Activated B cell treated with CpG ODN at 0.5 μM for 24 hours (primary cell): ENCODE measurements at regions not wholly inside any gene's neighbourhood (a gene's known extent, or its start where the extent isn't known, plus 50 kb on each side); places are given as distances from the start of the nearest gene placed in this dataset.

Experiments used
- ATAC-seq: fragments of 200-7000 bp; cut with Tn5 transposase; one replicate; pipeline ENCODE4 v1.10.0; 2021; ENCODE audit warnings: low read depth, mild to moderate bottlenecking, moderate library complexity
- CTCF ChIA-PET: fragments of 350-600 bp; sonication (Branson Sonifier 250); formaldehyde crosslinking; loops from one replicate; lab custom pipeline; 2021; ENCODE audit warnings: antibody characterized with exemption; lab: Charles Lee
- POLR2A ChIA-PET: fragments of 350-600 bp; sonication (Branson Sonifier 250); formaldehyde crosslinking; loops from one replicate; lab custom pipeline; 2021; ENCODE audit warnings: antibody characterized with exemption; lab: Charles Lee
- DNase-seq: peaks from one replicate; pipeline ENCODE4 v3.0.0; 2022
- H3K27ac Mint-ChIP-seq: one replicate; pipeline ENCODE4 v1.8.0; 2020; ENCODE audit warnings: mixed read lengths
- H3K27me3 Mint-ChIP-seq: one replicate; pipeline ENCODE4 v1.8.0; 2021; ENCODE audit warnings: mixed read lengths
- H3K36me3 Mint-ChIP-seq: one replicate; pipeline ENCODE4 v1.8.0; 2021; ENCODE audit warnings: low read depth, mixed read lengths
- H3K4me1 Mint-ChIP-seq: one replicate; pipeline ENCODE4 v1.8.0; 2021; ENCODE audit warnings: mixed read lengths
- H3K4me3 Mint-ChIP-seq: one replicate; pipeline ENCODE4 v1.8.0; 2020; ENCODE audit warnings: mild to moderate bottlenecking, mixed read lengths
- H3K9me3 Mint-ChIP-seq: one replicate; pipeline ENCODE4 v1.8.0; 2020; ENCODE audit warnings: mixed read lengths
- CTCF ChIP-seq: fragments of 200-600 bp; IDR thresholded peaks from one replicate; pipeline ENCODE4 v1.8.0; 2022; ENCODE audit warnings: antibody characterized with exemption, mild to moderate bottlenecking
- intact Hi-C: fragments of 100-400 bp; cut with micrococcal nuclease; formaldehyde crosslinking; loops from one replicate; pipeline ENCODE4 v1.15.1; 2024

DNA sequence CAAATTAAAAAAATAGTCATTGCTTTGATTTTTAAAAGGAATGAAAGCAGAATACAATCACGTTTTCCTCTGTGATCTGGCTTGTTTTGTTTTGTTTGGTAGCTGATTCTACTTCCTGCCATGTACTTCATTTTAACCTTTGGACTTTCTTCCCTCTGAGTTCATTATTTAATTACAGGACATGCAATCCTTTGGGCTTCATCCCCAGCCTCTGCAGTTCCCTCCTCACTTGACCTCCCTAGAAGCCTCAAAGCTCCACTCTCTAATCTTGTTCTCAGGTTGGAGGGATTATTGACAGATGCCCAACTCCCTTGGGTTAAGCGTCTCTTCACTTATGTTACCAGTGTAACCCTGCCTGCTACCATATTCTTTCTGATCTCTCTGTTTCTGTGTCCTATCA lies 967.9 kb upstream of the SEL1L start:
- Mint-ChIP-seq H3K36me3 (no peaks in the 10 kb centered on the region), H3K4me3 (no peak overlapping the region), H3K9me3 (no peaks in the 10 kb centered on the region), H3K27me3 (no peaks in the 10 kb centered on the region), H3K4me1 (no peaks in the 10 kb centered on the region), H3K27ac (no peak overlapping the region)
- POLR2A ChIA-PET = no interaction called here
- TF ChIP-seq CTCF = no peak
- DNase-seq = no peak
- no peak for ATAC-seq
- intact Hi-C loops = no loop called here
- CTCF ChIA-PET = no interaction called here

DNA sequence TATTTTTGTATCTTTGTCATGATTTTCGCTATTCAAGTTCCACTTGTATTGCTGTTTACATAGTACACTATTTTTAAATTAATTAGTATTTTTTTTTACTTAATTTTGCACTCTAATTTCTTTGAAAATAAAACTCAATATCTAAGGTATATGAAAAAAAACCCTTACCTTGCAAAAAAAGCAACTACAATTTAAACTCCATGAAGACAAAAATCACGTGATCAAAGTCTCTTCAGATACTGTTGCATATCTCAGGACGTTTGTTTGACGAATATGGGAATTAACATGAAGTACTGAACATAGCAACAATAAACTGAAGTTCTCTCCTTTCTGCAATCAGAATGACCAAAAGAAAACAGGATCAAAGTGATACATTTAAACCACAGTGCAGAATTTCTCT lies 968.4 kb upstream of the SEL1L start:
- H3K36me3 Mint-ChIP-seq = no peaks in the 10 kb centered on the region
- DNase-seq (no peak), ATAC-seq (no peak)
- H3K27ac Mint-ChIP-seq = no peak overlapping the region
- no peak for TF ChIP-seq CTCF
- no peaks in the 10 kb centered on the region for H3K9me3 Mint-ChIP-seq
- intact Hi-C loops = no loop called here
- H3K27me3 Mint-ChIP-seq = no peaks in the 10 kb centered on the region
- POLR2A ChIA-PET = no interaction called here
- no peaks in the 10 kb centered on the region for H3K4me1 Mint-ChIP-seq
- CTCF ChIA-PET = no interaction called here
- no peak overlapping the region for H3K4me3 Mint-ChIP-seq

- intact Hi-C loops = no loop called here
Measured at GRCh38 chr14:82504894-82505293, 971.2 kb upstream of the SEL1L start.

DNA sequence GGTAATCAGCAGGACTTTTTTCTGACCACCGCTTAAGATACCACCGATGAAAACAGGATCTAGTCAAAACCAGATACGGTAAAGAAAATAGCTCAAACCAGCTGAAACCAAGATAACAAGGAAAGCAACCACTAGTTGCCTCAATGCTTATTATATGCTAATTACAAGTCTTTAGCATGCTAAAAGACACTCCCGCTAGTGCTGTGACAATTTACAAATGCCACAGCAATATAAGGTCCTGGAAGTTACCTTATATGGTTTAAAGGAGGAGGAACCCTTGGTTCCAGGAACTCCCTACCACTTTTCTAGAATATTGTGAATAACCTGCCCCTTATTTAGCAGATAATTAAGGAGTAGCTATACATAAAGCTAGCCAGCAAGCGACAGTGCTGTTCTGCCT lies 976.4 kb upstream of the SEL1L start:
- POLR2A ChIA-PET = no interaction called here
- Mint-ChIP-seq H3K9me3 (peaks cover 4% of the 10 kb centered on the region), H3K27ac (no peak overlapping the region), H3K4me3 (no peak overlapping the region), H3K4me1 (no peaks in the 10 kb centered on the region), H3K27me3 (no peaks in the 10 kb centered on the region), H3K36me3 (no peaks in the 10 kb centered on the region)
- intact Hi-C loops = no loop called here
- TF ChIP-seq CTCF = no peak
- CTCF ChIA-PET = no interaction called here
- DNase-seq (no peak), ATAC-seq (no peak)

More at GRCh38 chr14:82504894-82505293, 971.2 kb upstream of the SEL1L start:
- no peak for ATAC-seq
- Mint-ChIP-seq H3K4me1 (no peaks in the 10 kb centered on the region), H3K4me3 (no peak overlapping the region), H3K36me3 (no peaks in the 10 kb centered on the region), H3K9me3 (peaks cover 4% of the 10 kb centered on the region), H3K27ac (no peak overlapping the region), H3K27me3 (no peaks in the 10 kb centered on the region)
- CTCF ChIA-PET = no interaction called here
- POLR2A ChIA-PET = no interaction called here
- DNase-seq = no peak
- no peak for TF ChIP-seq CTCF

- CTCF ChIA-PET = no interaction called here
Measured at GRCh38 chr14:82511399-82511798, 977.7 kb upstream of the SEL1L start.

More at GRCh38 chr14:82511399-82511798, 977.7 kb upstream of the SEL1L start:
- no peaks in the 10 kb centered on the region for H3K27me3 Mint-ChIP-seq
- DNase-seq (no peak), ATAC-seq (no peak)
- no peak overlapping the region for H3K27ac Mint-ChIP-seq
- peaks cover 4% of the 10 kb centered on the region for H3K9me3 Mint-ChIP-seq
- intact Hi-C loops = no loop called here
- POLR2A ChIA-PET = no interaction called here
- no peak overlapping the region for H3K4me3 Mint-ChIP-seq
- H3K4me1 Mint-ChIP-seq = no peaks in the 10 kb centered on the region
- no peaks in the 10 kb centered on the region for H3K36me3 Mint-ChIP-seq
- no peak for TF ChIP-seq CTCF
